GM21717 (cell line): ENCODE measurements at regions not wholly inside any gene's neighbourhood (a gene's known extent, or its start where the extent isn't known, plus 50 kb on each side); places are given as distances from the start of the nearest gene placed in this dataset.
"Not testable (repeated sequence)": the region's sequence is repeated elsewhere in the genome, so short reads cannot be mapped to it uniquely, and the experiment has no call there.

Experiments
- ATAC-seq: cut with Tn5 transposase; IDR thresholded peaks from one replicate; pipeline ENCODE4 v1.9.1; 2021; ENCODE audit warnings: mild to moderate bottlenecking, moderate library complexity; ENCODE audit not compliant: unreplicated experiment

DNA sequence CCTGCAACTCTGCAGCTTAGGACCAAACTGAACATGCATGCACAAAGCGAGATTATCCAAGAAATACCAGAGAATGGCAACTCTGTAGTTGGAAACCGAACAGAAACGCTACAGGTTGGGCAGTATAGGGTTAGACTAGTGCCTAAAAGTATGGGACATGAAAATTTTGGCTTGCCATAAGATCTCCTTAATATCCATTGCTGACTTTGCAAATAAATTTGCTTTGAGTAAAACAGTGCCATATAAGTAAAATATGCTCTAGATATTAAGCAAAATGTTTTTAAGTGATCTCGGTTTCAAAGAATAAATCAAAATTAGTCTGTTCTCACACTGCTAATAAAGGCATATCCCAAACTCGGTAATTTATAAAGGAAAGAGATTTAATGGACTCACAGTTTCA lies 456.0 kb downstream of the PRDM9 start:
- ATAC-seq = no peak

DNA sequence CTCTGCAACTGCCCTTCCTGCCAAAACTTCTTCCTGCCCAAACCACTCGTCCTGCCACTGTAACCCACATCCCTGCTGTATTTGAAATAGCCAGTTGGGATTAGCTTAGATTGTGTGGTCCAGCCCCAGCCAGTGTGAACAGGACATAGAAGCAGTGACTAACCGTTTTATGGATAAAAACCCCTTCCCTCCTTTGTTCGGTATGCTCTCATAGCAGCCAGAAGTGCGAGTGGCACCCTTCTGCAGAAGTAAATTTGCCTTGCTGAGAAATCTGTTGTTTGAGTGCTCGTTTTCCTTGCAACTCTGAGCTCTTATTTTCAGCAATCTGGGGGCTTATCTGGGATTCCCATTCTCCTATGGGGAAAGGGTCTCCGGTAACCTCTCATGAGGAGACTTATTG lies 470.0 kb downstream of the PRDM9 start:
- no peak for ATAC-seq

DNA sequence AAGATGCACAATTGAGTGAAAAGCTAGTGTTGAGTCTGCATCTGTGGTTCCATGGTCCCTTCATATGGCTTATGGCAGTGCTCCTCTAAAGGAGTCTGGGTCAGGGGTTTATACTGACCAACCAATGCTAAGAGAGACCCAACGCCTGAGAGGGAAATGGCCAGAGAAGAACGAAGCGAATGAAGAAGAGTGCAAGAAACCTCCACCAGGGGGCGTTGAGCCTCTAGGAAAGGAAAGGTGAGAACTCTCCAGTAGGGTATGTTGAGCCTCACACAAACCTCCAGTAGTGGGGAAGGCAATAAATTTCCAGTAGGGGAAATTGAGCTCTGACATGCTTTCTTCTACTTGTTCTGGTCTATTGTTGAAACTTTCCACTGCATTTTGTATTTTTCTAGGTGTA lies 470.6 kb downstream of the PRDM9 start:
- ATAC-seq = no peak

DNA sequence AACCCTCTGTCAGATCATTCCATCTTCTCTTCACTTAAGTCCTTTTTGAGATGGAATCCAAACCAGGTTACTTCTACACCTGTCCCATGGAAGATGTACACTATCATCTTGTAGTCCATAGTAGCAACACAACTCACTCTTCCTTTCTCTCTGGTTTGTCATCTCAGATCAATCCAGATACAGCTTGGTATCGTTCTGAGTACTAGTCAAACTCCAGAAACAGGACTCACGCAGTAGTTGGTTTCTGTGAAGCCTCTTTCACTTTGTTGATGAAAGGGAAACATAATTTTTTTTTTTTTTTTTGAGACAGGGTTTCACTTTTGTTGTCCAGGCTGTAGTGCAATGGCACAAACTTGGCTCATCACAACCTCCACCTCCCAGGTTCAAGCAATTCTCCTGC lies 484.0 kb downstream of the PRDM9 start:
- peak; percentile 98 for ATAC-seq

DNA sequence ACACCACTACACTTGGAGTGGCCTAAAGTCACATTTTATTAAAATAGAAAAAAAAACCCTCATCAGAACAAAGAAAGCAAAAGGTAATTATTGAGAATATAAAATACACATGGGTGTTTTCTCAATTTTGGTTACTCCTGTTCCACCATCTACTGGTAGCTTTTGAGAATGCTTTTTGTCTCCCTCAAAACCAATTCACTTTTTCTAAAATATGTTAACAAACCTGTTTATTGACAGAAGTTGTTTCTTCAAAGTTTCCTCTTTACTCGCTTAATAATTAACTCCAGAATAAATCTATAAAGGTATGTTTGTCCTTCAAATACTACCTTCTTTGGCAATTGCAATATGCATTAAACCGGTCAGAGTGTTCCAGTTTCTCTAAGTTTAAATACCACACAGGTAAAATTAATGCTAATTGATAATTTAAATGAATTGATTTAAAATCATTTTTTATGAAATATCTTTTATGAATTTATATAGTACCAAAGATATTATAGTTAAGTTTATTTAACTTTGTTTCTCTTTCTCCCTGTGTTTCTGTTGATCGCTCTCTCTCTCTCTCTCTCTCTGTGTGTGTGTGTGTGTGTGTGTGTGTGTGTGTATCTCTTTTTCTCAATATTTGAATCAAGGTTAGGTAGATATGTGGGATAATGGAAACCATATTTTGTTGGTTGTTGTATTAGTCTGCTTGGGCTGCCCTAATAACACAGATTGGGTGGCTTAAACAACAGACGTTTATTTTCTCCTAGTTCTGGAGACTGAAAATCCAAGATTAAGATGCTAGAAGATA lies 487.4 kb downstream of the PRDM9 start:
- no peak for ATAC-seq

DNA sequence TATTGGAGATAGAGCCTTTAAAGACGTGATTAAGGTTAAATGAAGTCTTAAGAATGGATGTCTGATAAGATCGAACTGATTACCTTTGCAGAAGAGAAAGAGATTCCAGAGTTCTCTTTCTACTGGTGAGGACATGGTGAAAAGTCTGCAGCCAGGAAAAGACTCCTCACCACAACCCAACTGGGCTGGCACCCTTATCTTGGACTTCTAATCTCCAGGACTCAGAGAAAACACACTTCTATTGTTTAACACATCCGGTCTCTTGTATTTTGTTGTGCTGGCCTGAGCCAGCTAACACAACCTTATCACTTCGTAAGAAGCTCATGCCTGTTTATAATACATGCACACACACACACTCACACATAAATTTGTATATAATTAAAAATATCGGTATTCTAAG lies 489.1 kb downstream of the PRDM9 start:
- no peak for ATAC-seq

DNA sequence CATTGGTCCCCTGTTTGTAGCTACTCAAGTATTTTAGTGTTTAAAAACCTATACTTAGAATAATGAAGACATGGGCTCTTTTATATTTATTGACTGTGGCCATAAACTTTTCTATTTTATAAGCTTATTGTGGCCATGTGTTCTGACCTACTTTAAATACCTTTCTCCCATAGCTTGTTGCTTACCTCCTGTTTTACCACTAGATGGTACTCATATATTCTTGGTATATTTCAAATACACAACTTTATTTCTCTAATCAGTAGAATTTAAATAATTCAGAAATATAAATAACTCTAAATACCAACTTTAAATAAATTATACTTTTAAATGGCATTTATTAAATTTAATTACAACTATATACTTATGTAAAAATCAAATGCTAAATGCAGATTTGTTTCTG lies 498.0 kb downstream of the PRDM9 start:
- no peak for ATAC-seq

DNA sequence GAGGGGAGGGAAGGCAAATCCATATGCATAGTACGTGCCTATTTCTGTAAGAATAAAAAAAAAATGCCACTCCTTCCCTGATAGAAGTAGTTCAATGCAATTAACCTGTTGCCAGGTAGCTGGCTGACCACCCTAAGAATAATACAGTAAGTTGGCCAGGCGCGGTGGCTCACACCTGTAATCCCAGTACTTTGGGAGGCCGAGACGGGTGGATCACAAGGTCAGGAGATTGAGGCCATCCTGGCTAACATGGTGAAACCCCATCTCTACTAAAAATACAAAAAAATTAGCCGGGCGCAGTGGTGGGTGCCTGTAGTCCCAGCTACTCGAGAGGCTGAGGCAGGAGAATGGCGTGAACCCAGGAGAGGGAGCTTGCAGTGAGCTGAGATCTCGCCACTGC lies 510.3 kb downstream of the PRDM9 start:
- ATAC-seq = not testable (repeated sequence)

DNA sequence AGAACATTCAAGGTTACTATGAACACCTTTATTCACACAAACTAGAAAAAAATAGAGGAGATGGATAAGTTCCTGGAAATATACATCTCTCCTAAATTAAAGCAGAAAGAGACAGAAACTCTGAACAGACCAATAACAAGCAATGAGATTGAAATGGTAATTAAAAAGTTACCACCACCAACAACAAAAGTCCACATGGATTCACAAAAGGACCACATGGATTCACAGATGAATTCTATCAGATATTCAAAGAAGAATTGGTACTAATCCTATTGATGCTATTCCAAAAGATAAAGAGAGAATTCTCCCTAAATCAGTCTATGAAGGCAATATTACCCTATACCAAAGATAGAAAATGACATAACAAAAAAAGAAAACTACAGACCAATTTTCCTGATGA lies 518.9 kb downstream of the PRDM9 start:
- no peak for ATAC-seq

DNA sequence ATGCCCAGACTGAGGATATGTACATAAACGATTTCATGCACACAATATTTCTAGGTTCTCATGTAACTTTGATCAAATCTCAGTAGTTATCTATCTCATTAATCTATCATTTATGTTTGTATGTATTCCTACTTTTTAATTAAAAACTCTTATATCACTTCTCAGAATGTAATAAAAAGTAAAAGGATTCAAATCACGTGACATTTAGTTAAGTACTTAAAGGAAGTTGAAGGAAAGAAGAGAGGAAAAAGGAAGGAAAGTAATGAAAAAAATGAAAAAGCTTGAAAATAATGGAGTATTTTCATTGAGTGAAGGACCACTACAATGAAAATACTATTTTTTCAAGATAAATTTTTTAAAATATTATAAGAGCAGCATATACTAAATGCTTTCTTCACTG lies 535.3 kb downstream of the PRDM9 start:
- ATAC-seq = no peak

DNA sequence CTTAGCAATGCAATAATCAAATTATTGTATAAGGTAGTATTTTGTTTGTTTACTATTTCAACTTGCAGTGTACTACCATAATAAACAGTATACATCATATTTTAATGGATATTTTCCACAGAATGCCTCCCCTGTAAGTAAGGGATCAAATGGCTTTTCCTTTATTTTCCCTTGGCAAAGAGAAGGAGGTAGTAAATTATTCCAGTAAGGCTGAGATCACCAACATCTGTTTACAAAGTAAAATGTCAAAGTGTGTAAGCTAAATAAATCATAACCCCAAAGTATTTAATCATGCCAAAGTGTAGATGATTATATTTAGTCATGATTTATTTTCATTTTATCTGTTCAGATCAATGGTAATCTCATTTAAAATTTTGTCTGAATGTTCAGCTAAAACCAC lies 537.6 kb downstream of the PRDM9 start:
- ATAC-seq = no peak

DNA sequence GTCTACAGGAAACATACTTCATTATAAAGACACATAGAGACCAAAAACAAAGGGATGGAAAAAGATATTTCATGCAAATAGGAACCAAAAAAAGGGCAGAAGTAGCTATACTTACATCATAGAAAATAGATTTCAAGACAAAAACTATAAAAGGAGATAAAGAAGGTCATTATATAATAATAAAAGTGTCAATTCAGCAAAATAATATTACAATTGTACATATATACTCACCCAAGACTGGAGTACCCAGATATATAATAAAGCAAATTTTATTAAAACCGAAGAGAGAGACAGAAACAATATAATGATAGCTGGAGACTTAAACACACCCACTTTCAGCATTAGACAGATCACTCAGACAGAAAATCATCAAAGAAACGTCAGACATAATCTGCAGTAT lies 546.3 kb downstream of the PRDM9 start:
- no peak for ATAC-seq

DNA sequence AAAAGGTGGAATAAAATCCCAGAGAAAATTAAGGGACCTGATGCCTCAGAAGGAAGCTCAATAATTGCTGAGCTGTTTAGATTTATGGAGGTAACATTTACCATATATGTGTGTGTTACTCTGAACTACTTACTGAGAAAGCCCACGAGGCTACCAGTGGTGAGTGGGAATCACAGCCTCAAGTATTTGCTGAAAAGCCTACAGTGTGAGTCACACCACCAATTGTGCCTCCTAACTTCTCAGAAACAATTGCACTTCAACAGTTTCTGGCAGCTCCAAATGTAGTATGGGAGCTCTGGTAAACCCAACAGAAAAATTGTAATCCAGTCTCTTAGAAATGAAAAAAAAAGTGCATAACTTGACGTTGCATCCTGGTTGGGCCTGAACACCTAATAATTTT lies 551.6 kb downstream of the PRDM9 start:
- ATAC-seq = no peak

DNA sequence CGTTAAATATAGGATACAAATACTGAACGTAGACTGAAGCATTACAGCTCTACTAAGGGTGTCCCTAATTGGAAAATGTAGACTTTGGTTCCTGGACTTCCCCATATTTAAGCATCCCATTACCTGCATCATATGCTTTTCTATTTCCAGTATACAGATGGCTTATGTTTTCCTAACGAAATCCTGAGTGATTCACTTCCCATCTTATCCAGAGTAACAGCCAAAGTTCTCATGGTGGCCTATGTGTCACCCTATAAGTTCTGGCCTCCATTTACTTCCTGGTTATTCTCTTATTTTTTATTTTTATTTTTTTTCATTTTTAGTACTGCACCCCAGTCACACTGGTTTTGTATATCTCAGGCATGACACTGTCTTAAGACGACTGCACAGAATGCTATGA lies 552.3 kb downstream of the PRDM9 start:
- no peak for ATAC-seq

DNA sequence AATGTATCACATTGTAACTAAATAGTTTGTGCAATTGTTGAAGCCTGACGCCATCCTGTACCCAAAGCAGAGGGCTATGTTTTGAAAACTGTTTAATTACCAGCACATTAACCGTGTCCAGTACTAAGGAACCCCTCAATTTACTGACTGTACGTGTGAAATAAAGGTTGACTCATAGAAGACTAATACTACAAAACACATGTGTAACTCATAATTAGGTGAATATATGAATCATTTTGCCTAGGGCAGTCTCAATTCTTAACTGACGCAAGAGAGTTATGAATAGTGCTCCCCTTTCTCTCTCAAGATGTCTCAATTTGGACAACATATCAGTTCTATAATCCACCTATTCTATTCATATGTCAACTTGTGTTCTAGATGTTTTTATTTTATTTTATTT lies 558.4 kb downstream of the PRDM9 start:
- ATAC-seq = no peak

DNA sequence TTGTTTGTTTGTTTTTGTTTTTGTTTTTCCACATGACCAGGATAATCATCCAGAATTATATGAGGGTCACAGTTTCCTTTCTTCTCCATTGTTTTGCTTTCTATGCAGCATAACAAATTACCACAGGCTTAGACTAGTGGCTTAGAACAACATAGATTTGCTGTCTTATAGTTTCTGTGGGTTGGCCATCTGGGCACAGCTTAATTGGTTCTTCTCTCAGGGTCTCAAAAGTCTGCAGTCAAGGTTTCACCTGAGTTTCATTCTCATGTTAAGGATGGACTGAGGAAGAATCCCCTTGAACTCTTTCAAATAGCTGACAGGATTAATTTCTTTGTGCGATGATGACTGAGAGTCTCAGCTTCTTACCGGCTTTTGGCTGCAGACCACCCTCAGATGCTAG lies 559.8 kb downstream of the PRDM9 start:
- ATAC-seq = no peak

DNA sequence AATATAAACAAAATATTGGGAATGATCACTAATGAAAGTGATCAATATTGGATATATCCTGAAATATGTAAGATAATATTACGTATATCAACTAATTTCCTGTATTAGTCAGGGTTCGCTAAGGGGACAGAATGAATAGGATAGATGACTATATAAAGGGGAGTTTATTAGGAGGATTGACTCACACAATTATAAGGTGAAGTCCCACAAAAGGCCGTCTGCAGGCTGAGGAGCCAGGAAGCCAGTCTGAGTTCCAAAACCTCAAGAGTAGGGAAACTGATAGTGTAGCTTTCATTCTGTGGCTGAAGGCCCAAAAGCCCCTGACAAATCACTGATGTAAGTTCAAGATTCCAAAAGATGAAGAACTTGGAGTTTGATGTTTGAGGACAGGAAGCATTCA lies 561.1 kb downstream of the PRDM9 start:
- ATAC-seq = no peak

DNA sequence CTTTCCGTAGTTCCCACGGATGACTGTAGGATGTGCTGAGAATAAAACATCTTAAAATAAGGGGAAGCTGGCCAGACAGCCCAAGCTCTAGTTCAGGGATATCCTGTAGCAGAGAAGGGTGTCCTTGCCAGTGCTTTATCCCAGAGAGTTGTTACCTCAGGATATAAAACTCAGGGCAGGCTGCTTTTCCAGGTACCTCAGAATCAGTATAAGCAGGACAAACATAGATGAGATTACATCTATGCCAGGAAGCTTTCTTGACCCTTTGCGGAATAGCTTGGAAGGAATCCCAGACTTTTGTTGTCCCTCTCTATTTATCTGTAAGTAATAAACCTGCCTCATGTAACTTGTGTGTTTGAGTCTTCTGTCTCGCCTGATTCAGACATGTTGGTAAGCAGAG lies 565.7 kb downstream of the PRDM9 start:
- no peak for ATAC-seq

DNA sequence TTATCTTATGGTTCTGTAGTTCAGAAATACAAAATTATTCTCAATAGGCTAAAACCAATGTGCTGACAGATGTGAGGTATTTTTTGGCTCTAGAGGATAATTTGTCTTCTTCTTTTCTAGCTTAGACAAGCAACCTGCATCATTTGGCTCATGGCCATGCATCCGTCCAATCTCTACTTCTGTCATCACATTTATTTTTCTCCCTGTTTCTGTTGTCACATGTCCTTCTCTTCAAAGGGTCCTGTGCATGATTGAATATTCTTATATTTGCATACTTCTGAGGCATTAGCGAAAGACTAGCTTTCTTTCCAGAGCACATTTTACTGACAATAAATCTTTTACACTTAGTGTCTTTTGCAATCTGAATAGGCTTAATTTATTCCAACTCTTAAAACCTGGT lies 564.7 kb downstream of the CDH10 start:
- no peak for ATAC-seq

DNA sequence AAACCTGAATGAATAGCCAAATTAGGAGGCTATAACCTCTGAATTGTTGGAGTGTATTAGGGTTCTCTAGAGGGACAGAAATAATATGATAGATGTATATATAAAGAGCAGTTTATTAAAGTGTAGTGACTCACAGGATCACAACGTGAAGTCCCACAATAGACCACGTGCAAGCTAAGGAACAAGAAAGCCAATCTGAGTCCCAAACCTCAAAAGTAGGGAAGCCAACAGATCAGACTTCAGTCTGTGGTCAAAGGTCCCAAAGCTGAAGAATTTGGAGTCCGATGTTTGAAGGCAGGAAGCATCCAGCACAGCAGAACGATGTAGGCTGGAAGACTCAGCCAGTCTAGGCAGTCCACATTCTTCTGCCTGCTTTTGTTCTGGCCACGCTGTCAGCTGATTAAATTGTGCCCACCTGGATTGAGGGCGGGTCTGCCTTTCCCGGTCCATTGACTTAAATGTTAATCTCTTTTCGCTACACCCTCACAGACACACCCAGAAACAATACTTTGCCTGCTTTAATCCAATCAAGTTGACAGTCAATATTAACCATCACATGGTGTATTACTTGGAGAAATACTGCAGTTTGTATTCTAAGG lies 550.6 kb downstream of the CDH10 start:
- no peak for ATAC-seq

DNA sequence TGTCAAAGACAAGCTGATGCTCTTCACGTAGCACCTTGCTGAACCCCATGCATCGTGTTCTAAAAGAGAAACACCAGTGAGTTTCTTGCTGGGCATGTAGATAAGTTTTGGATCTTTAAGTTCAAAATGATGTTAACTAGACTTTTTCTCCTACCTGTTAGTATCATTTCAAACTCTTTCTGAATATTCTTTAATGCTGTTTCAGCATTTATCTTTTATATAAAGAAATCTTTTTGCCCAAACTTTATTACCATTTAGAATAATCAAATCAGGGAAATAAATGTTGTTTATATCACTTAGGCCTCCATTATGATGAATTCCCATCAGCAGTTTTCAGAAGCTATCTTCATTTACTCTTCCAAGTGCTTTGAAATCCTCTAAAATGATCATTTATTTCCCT lies 542.8 kb downstream of the CDH10 start:
- ATAC-seq = no peak

DNA sequence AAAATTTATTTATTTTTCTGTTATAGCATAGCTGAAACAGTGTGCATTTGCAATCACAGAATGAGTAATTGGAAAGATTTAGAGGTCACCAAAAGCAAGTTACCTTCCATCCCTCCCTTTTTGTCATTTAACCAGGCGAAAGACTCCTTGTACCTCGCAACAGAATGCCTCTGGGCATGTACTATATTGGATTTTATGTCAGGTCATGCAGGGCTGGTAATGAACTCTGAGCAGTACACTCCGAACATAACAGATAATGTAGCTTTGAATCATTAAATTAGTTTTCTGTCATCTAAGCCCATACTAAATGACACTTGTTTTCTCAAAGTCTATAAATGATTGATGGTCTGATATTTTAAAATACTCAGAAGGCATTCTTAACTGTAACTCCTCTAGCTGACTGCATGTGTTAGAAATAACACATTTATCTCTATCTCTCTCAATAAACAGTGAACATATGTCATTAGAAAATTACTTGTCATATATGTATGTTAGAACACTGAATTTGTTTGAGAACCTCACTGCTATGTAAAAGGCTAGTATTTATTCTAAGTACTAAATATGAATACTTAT lies 541.2 kb downstream of the CDH10 start:
- no peak for ATAC-seq
